Spleen (tissue), 11 donors: ENCODE measurements at regions not wholly inside any gene's neighbourhood (a gene's known extent, or its start where the extent isn't known, plus 50 kb on each side); places are given as distances from the start of the nearest gene placed in this dataset.

Source experiments
- DNase-seq: peaks from one replicate; pipeline ENCODE4 v3.0.0-alpha.2; 2020
- H3K27ac ChIP-seq, 8 donors: fragments of 200-600 bp; sonication (generic) in 7 of 8; 1 replicate in 4 of 8; 2 replicates in 4 of 8; pipeline versions ENCODE4 v1.5.0 to v1.8.0; 2016 to 2021; ENCODE audit warnings: inconsistent platforms in 4 of 8, mild to moderate bottlenecking in 4 of 8, moderate library complexity in 1 of 8
- H3K27me3 ChIP-seq, 7 donors: fragments of 200-600 bp; sonication (generic) in 6 of 7; replicated peaks in 1 of 7; 1 replicate in 4 of 7; 2 replicates in 3 of 7; pipeline versions ENCODE4 v1.5.0 to v1.8.0; 2016 to 2021; ENCODE audit warnings: inconsistent platforms in 3 of 7, mild to moderate bottlenecking in 1 of 7
- H3K36me3 ChIP-seq, 6 donors: fragments of 200-600 bp; sonication (generic) in 5 of 6; 1 replicate in 4 of 6; 2 replicates in 2 of 6; pipeline versions ENCODE4 v1.5.0 to v1.8.0; 2016 to 2021; ENCODE audit warnings: inconsistent platforms in 2 of 6
- H3K4me1 ChIP-seq, 6 donors: fragments of 200-600 bp; sonication (generic) in 5 of 6; 1 replicate in 3 of 6; 2 replicates in 3 of 6; pipeline versions ENCODE4 v1.5.0 to v1.8.0; 2016 to 2021; ENCODE audit warnings: inconsistent platforms in 3 of 6
- H3K4me3 ChIP-seq, 8 donors: fragments of 200-600 bp; sonication (generic) in 7 of 8; 1 replicate in 4 of 8; 2 replicates in 4 of 8; pipeline versions ENCODE4 v1.5.0 to v1.8.0; 2016 to 2021; ENCODE audit warnings: inconsistent platforms in 4 of 8, mild to moderate bottlenecking in 4 of 8, moderate library complexity in 2 of 8
- H3K9me3 ChIP-seq, 8 donors: fragments of 200-600 bp; sonication (generic) in 7 of 8; 1 replicate in 4 of 8; 2 replicates in 4 of 8; pipeline versions ENCODE4 v1.5.0 to v1.8.0; 2016 to 2021; ENCODE audit warnings: inconsistent platforms in 4 of 8
- CTCF ChIP-seq, 11 experiments: fragments of 200-600 bp in 7 of 11; fragments of 450-650 bp in 4 of 11; sonication (generic) in 4 of 11; IDR thresholded peaks in 8 of 11; conservative IDR thresholded peaks in 3 of 11; 1 replicate in 7 of 11; 2 replicates in 4 of 11; pipeline versions ENCODE4 v1.4.0 to v1.8.0; 2016 to 2021; ENCODE audit warnings: antibody characterized with exemption in 11 of 11, inconsistent platforms in 4 of 11, mild to moderate bottlenecking in 1 of 11
- POLR2A ChIP-seq, 3 donors: fragments of 450-650 bp; IDR thresholded peaks; one replicate each; pipeline ENCODE4 v1.5.1; 2017; ENCODE audit warnings: antibody characterized with exemption in 3 of 3, mild to moderate bottlenecking in 1 of 3
- POLR2AphosphoS5 ChIP-seq, 3 donors: sonication (generic); formaldehyde crosslinking; IDR thresholded peaks; one replicate each; pipeline ENCODE4 v1.5.1; 2017; ENCODE audit warnings: antibody characterized with exemption in 3 of 3
- WGBS, 5 donors: extraction: QIAGEN DNeasy Blood & Tissue Kit in 3 of 5; methylation state at CpG; one replicate each; pipeline versions ENCODE4 v1.1.5 to v1.1.7; 2013 to 2018; 5-methylcytosine and 5-hydroxymethylcytosine counted together
- intact Hi-C: fragments of 100-400 bp; cut with DNase I; formaldehyde crosslinking; loops from one replicate; pipeline ENCODE4 v1.15.0; 2023; ENCODE audit warnings: low total_unique reads
- donor health status: healthy with polysubstance abuse.
- donor health status: DM: no; HTN: no; CAD: no; lungs with moderate emphysema.
- donor health status: DM: no; HTN: no; CAD: no.
- donor health status: Bipolar disorder and iron deficiency.
- donor health status: healthy.
- donor health status: DM: no; HTN: no; CAD: no.
- donor health status: DM: yes; HTN: yes; CAD: no.

- 68 to 94% (median 87%) methylated on average over 2 of the region's 2 CpGs for WGBS, 5 donors
- Histone ChIP-seq H3K36me3 (no peaks in the 10 kb centered on the region), H3K27me3 (no peaks in the 10 kb centered on the region), H3K27ac (no peak overlapping the region), H3K4me3 (no peak overlapping the region), H3K4me1 (no peaks in the 10 kb centered on the region), H3K9me3 (no peaks in the 10 kb centered on the region)
- DNase-seq, result no peak
- TF ChIP-seq CTCF (IDR thresholded peaks at IDR 0.05 in 8 of 11, conservative IDR thresholded peaks at IDR 0.05 in 3 of 11), result no peak
- TF ChIP-seq POLR2AphosphoS5 (IDR thresholded peaks at IDR 0.05), result no peak
- no peak for TF ChIP-seq POLR2A (IDR thresholded peaks at IDR 0.05)
- intact Hi-C loops, result no loop called here
Measured at GRCh38 chr10:8583096-8583495, 528.6 kb downstream of the GATA3 start.

GRCh38 chr10:8584666-8585065 is 530.2 kb downstream of the GATA3 start:
- Histone ChIP-seq H3K4me1 (no peaks in the 10 kb centered on the region), H3K9me3 (no peaks in the 10 kb centered on the region), H3K4me3 (no peak overlapping the region), H3K27ac (no peak overlapping the region), H3K36me3 (no peaks in the 10 kb centered on the region), H3K27me3 (no peaks in the 10 kb centered on the region)
- WGBS, 5 donors, result 62 to 68% (median 64%) methylated on average over 2 of the region's 2 CpGs
- DNase-seq, result no peak
- intact Hi-C loops, result no loop called here
- TF ChIP-seq POLR2A (IDR thresholded peaks at IDR 0.05) (no peak), CTCF (IDR thresholded peaks at IDR 0.05 in 8 of 11, conservative IDR thresholded peaks at IDR 0.05 in 3 of 11) (no peak), POLR2AphosphoS5 (IDR thresholded peaks at IDR 0.05) (no peak)

GRCh38 chr10:8586504-8586903 is 532.0 kb downstream of the GATA3 start:
- Histone ChIP-seq H3K4me1 (no peaks in the 10 kb centered on the region), H3K27me3 (no peaks in the 10 kb centered on the region), H3K27ac (no peak overlapping the region), H3K4me3 (no peak overlapping the region), H3K9me3 (no peaks in the 10 kb centered on the region), H3K36me3 (no peaks in the 10 kb centered on the region)
- no peak for DNase-seq
- TF ChIP-seq POLR2AphosphoS5 (IDR thresholded peaks at IDR 0.05) (no peak), POLR2A (IDR thresholded peaks at IDR 0.05) (no peak), CTCF (IDR thresholded peaks at IDR 0.05 in 8 of 11, conservative IDR thresholded peaks at IDR 0.05 in 3 of 11) (no peak)
- intact Hi-C loops, result no loop called here
- 75 to 89% (median 79%) methylated on average over 3 of the region's 3 CpGs for WGBS, 5 donors

- H3K4me3 ChIP-seq, result no peak overlapping the region
- no peaks in the 10 kb centered on the region for H3K4me1 ChIP-seq
- intact Hi-C loops, result no loop called here
- no peak overlapping the region for H3K27ac ChIP-seq
- H3K9me3 ChIP-seq, result no peaks in the 10 kb centered on the region
- 77 to 90% (median 82%) methylated on average over 3 of the region's 3 CpGs for WGBS, 5 donors
- no peak for DNase-seq
- H3K36me3 ChIP-seq, result no peaks in the 10 kb centered on the region
- no peak for TF ChIP-seq POLR2AphosphoS5 (IDR thresholded peaks at IDR 0.05)
- TF ChIP-seq POLR2A (IDR thresholded peaks at IDR 0.05), result no peak
- TF ChIP-seq CTCF (IDR thresholded peaks at IDR 0.05 in 8 of 11, conservative IDR thresholded peaks at IDR 0.05 in 3 of 11), result no peak
- no peaks in the 10 kb centered on the region for H3K27me3 ChIP-seq
Measured at GRCh38 chr10:8588135-8588534, 533.6 kb downstream of the GATA3 start.
